HG03139 (cell line): ENCODE measurements at regions not wholly inside any gene's neighbourhood (a gene's known extent, or its start where the extent isn't known, plus 50 kb on each side); places are given as distances from the start of the nearest gene placed in this dataset.
"Not testable (repeated sequence)": the region's sequence is repeated elsewhere in the genome, so short reads cannot be mapped to it uniquely, and the experiment has no call there.

Source experiments
- ATAC-seq: cut with Tn5 transposase; IDR thresholded peaks from one replicate; pipeline ENCODE4 v1.9.1; 2021; ENCODE audit not compliant: unreplicated experiment

- ATAC-seq = no peak
These were observed 244.7 kb downstream of the RRAGC start for GRCh38 chr1:38614861-38615260.

GRCh38 chr1:38613996-38614395 lies 245.6 kb downstream of the RRAGC start:
- no peak for ATAC-seq

DNA sequence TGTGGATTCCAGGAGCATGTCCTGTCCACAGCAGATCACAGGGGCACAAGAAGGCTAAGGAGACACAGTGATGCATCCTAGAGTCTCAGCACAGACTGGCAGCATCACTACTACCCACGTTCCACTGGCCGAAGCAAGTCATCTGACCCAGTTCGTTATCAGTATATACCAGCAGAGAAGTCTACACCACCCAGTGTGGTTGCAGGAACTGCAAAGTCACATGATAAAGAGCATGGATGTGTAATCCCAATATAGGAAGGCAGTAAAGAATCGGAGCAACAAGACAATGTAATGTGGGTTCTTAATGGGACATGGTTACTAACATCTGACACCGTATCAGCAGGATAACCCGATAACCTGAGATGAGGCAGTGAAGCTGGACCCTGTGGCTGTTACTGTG lies 246.6 kb downstream of the RRAGC start:
- no peak for ATAC-seq

DNA sequence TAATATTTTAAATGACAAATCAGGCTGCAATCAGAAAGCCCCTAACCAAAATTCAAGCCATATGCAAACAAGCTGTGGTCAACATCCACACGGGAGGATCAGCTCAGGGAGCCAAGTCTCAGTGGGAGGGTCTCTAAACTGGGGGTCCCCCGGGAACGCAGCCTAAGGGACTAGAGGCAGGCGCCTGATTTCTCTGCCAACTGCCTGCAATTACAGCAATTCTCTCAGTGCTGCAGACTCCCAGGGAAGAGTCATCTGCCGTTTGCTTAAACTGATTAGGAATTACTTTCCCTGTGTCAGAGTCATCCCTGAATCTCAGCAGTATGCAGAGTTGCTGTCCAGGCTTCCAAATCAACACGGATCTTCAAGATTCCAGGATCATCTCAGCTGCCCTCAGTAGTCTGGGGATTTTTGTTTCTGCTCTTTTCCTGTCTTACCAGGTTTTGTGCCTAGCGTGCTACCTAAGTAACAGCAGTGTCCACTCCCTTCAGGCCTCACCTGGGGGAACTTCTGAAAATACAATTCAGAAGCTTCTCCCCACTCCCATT lies 247.8 kb downstream of the RRAGC start:
- no peak for ATAC-seq

DNA sequence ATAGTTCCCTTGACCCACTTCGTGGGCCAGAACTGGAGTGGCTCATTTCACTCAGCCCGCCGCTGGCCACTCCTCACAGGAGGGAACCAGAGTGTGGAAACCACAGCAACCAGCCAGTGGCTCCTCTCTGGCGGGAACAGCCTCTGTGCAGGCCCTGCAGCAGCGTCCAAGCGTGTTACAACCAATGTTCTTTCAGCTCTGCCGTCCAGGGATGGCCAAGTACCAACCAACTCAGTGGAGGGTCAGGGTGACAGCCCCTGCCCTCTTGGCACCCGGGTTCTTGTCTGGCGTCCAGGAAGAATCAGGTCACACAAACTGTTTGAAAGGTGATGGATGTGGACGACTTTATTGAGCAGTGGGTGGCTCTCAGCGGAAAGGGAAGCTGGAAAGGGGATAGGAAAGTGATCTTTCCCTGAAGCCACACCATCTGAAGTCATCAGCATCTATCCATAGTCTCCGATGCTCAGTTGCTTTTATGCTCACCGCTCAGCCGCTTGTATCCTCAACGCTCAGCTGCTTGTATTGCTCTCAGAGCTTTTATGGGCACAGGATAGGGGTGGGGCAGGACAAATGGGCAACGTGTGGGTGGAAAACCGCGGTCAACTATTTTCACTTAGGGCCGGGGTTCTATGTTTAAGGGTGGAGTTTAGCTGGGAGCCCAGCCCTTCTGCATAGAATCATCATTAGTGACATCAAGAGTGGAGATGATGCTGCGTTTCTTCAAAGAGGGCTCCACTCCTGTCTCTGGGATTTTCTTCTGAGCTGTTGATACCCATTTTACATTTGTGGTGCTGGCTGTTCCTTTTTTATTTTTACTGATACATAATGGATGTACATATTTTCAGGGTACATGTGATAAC lies 250.2 kb downstream of the RRAGC start:
- no peak for ATAC-seq

DNA sequence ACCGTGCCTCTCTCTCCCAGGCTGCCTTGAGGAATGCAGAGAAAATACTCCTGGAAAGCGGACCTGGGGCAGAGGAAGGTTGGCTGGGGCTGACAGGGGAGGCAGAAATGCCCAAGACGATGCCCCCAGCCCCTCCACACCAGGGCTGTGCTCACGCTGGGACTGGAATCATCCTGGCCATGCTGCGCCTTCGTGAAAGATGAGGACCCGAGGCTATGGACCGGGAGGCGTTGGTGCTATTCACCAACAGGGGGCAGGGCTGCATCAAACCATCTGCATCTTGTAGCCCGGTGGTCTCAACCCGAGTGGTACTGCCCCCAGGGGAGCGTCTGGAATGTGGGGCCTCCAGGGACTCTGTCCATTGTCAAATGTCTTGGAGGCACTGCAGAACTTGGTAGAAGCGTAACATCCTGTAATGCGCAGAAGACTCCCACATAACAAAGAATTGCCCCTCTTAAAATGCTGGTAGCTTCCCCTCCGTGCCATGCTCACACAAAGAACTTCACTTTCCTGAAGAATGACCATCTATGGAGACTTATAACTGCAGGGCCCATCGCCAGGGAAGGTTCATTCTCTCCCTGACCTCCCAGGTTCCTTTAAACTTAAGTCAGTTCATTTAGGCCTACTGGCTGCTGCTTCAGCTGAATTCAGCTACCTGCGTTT lies 251.2 kb downstream of the RRAGC start:
- no peak for ATAC-seq

DNA sequence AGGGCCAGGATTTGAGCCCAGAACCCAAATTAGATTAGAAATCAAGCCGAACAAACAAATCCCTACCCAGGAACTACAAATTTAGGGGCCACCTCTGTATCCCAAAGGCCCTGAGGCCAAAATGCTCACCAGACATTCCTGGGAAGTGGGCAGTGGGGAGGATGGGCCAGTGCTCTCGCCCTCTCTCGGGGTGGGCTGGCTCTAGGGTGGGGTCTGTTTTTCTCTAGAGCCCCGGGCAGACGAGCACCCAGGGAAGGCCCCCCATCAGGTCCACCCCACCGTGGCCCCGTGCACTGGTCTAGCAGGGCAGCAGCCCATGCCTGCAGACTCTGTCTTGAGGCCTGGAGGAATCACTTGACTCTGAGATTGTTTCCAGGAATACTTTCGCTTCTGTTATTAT lies 252.0 kb downstream of the RRAGC start:
- no peak for ATAC-seq

DNA sequence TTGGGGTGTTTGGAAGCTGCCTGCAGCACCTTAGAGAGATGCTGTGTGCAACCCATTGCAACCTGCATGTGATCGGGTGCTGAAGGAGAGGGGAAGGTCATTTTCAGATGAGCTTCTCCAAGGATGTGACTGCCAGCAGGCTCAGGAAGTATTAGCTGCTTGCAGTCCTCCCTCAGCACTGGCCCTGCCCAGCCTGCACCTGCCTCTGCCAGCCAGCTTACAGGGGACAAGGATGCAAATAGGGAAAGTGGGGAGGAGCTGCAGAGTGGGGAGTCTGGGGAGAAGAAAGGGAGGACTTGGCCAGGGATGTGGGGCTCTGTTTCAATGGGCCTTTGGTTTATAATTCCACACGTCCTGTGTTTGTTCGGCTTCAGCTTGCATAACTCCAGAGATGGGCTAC lies 254.5 kb downstream of the RRAGC start:
- ATAC-seq = no peak

GRCh38 chr1:38603907-38604306 lies 255.7 kb downstream of the RRAGC start:
- no peak for ATAC-seq

DNA sequence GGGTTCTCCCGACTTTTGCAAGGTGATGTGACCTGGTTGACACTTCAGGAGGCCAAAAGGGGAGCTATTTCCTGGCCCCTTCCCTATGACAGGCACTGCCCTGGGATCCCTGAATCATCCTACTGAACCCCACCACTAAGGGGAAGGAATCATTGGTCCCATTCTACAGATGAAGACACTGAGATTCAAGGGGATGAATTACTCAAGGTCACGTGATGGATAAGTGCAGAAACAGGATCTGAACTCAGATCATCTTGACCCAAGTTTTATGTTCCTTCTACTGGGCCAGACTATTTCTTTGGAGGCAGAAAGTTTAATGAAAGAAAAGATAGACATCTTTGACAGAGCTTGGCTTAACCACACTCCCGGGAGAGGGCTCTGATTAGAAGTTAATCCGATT lies 258.7 kb downstream of the RRAGC start:
- no peak for ATAC-seq

GRCh38 chr1:38600286-38600685 lies 259.3 kb downstream of the RRAGC start:
- ATAC-seq = no peak

DNA sequence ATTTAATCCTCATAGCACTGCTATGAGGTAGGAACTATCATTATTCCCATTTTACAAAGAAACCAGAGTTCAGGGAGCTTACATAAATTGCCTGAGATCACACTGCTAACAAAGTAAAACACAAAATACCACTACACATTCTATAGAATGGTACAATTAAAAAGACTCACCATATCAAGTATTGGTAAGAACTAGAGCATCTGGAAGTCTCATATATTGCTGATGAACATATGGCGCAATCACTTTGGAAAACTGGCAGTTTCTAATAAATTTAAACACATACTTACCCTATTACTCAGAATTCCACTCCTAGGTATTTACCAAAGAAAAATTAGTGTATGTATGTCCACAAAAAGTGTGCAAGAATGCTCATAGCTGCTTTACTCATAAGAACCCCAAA lies 261.5 kb downstream of the RRAGC start:
- no peak for ATAC-seq

DNA sequence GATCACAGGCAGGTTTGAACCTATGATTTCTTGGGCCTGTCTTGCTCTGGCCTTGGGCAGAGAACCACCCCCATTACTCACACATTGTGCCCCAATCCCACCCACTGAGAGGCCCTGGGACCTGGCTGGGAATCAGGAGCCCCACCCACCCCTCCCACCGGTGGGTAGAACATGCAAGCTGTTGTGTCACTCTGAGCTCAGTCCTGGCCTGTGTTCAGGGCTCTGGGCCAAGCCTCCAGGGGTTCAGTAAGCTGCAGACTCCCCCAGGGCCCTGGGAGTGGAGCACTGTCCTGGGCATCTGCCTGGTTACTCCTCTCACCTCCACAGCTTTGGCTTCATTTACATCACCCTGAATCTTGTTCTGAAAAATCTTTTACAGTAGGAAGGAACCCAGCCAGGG lies 270.5 kb downstream of the RRAGC start:
- no peak for ATAC-seq

DNA sequence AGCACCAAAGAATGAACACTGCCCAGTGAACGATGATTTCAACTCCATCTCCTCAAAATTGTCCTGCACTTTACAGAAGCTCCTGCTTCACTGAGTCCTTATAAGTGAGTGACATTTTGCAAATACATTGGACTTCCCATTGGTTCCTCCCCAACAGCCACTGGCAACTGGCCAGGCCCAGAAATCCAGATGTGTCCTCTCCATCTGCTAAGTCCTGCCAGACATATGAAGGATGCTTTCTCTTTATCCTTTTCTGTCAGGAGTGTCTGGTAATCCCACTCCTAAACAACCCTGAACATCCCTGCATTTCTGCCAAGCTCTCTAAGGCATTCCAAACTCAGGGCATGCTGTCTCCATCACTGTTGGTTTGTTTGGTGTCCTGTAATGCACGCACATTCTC lies 271.8 kb downstream of the RRAGC start:
- no peak for ATAC-seq

GRCh38 chr1:38586993-38587646 lies 272.5 kb downstream of the RRAGC start:
- ATAC-seq = no peak

GRCh38 chr1:38585971-38586370 lies 273.6 kb downstream of the RRAGC start:
- no peak for ATAC-seq

- ATAC-seq = no peak
These were observed 274.1 kb downstream of the RRAGC start for GRCh38 chr1:38585460-38585859.

DNA sequence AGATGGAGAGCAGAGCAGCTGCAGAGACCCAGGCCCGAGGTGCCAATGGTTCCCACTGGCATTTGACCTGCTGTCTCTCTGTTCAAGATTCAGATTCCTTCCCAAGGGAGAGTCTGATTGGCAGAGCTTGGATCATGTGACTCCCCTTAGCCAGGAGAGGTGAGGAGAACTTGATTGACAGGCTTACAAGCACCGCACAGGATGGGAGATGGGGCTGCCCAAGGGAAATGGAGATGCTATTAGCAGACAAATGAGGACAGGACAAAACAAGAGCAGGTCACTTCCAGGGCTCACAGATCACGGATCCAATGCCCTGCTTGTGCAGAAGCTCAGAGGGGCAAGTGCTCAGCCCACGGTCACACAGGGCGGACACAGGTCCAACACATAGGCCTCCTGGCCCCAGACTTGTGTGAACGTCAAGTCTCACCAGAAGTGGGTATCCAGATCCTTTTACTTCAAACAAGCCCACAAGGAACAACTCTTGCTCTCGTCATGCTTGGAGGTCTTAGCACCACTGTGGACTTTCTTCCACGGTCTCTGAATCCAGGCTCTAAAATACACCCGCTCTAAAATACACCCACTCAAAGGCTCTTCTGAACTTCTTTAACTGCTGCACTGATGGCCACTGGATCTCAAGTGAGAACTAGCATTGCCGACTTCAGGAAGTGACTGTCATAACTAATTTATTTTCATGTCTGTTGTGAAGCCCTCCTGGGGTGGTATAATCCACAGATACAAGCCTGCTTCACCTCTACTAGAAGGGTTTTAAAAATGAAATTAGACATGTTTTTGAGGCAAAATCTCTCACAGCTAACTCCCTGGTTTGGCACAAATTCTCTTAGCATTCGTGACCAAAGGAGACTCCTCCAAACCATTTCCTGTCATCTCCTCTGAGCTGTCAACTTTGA lies 274.9 kb downstream of the RRAGC start:
- ATAC-seq = no peak

DNA sequence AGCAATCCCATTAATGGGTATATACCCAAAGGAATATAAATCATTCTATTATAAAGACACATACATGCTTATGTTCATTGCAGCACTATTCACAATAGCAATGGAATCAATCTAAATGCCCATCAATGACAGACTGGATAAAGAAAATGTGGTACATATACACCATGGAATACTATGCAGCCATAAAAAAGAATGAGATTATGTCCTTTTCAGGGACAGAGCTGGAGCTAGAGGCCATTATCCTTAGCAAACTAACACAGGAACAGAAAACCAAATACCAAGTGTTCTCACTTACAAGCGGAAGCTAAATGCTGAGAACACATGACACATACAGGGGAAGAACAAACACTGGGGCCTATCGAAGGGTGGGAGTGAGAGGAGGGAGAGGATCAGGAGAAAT lies 276.3 kb downstream of the RRAGC start:
- ATAC-seq = not testable (repeated sequence)

DNA sequence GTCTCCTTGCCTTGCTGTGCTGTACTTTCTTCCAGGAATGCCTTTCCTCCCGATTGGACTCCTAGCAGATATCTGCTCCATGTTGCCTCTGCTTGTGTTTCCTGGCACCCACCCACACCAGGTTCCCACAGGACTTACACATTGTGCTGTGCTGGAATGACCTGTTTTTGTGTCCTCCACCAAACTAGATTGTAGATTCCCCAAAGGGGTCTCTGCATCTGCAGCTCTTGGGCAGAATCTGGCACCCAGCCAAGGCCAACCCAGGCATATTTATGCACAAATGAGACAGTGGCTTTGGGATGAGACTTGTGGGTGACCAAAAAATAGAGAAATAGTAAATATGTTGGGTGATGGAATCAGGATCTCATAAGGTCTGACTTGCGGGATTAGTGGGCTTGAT lies 278.2 kb downstream of the RRAGC start:
- ATAC-seq = no peak

DNA sequence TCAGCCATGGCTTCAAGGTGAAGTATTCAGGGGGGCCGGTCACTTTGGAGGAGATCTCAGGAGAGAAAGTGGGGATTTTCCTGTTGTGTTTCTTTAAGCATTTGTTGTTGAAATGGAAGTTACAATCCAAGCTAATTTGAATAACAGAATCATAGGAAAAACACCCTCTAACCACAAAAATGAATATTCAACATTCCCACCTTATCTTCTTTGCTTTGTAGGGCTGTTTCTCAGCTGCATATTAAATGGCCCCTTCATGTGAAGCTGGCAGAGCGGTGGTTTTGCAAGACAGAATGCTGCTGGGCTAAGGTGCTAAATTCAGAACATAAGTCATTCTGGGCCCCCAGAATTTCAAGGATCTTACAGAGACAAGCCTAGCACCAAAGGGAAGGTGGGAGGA lies 279.0 kb downstream of the RRAGC start:
- no peak for ATAC-seq
